B cell (primary cell): ENCODE measurements at regions not wholly inside any gene's neighbourhood (a gene's known extent, or its start where the extent isn't known, plus 50 kb on each side); places are given as distances from the start of the nearest gene placed in this dataset.

ENCODE experiments used
- ATAC-seq: fragments of 200-7000 bp; cut with Tn5 transposase; one replicate; pipeline ENCODE4 v1.10.0; 2021; ENCODE audit warnings: low read depth, mild to moderate bottlenecking, moderate number of reproducible peaks, moderate library complexity
- CTCF ChIA-PET: fragments of 350-600 bp; sonication (Branson Sonifier 250); formaldehyde crosslinking; loops from one replicate; lab custom pipeline; 2021; ENCODE audit warnings: antibody characterized with exemption, inconsistent platforms; lab: Charles Lee
- POLR2A ChIA-PET: fragments of 350-600 bp; sonication (Branson Sonifier 250); formaldehyde crosslinking; loops from one replicate; lab custom pipeline; 2021; ENCODE audit warnings: antibody characterized with exemption; lab: Charles Lee
- DNase-seq: peaks from one replicate; pipeline ENCODE4 v3.0.0; 2013
- H2AFZ ChIP-seq: 2 replicates; pipeline ENCODE4 v1.6.1; 2012; ENCODE audit warnings: mild to moderate bottlenecking, low read depth, low read length; ENCODE audit not compliant: insufficient read depth, poor library complexity, severe bottlenecking
- H3K27ac ChIP-seq, 2 donors: 1 replicate in 1 of 2; 2 replicates in 1 of 2; pipeline ENCODE4 v1.5.1; 2012 to 2013; ENCODE audit warnings: low read length in 2 of 2, mild to moderate bottlenecking in 2 of 2, moderate library complexity in 1 of 2
- H3K27me3 ChIP-seq, 4 experiments: fragments of 200-600 bp in 1 of 4; sonication (generic) in 1 of 4; replicated peaks in 1 of 4; 1 replicate in 2 of 4; 2 replicates in 2 of 4; pipeline versions ENCODE4 v1.6.1 to v1.7.0; 2013 to 2016; ENCODE audit warnings: low read length in 3 of 4, mild to moderate bottlenecking in 2 of 4, mixed read lengths in 1 of 4, moderate library complexity in 1 of 4; ENCODE audit not compliant: insufficient read depth in 4 of 4, control insufficient read depth in 3 of 4; ENCODE audit errors: control extremely low read depth in 1 of 4
- H3K36me3 ChIP-seq, 2 experiments: replicated peaks in 1 of 2; 1 replicate in 1 of 2; 2 replicates in 1 of 2; pipeline versions ENCODE4 v1.6.1 to v1.7.1; 2013; ENCODE audit warnings: low read length in 1 of 2; ENCODE audit not compliant: insufficient read depth in 2 of 2, control insufficient read depth in 1 of 2; ENCODE audit errors: control extremely low read depth in 1 of 2, extremely low read depth in 1 of 2
- H3K4me1 ChIP-seq, 2 donors: fragments of 200-600 bp in 1 of 2; sonication (generic) in 1 of 2; 1 replicate in 1 of 2; 2 replicates in 1 of 2; pipeline versions ENCODE4 v1.5.1 to v1.6.1; 2013 to 2017; ENCODE audit warnings: low read length in 2 of 2; ENCODE audit not compliant: control insufficient read depth in 2 of 2, insufficient read depth in 2 of 2
- H3K4me2 ChIP-seq: replicated peaks from 2 replicates; pipeline ENCODE3; 2012; ENCODE audit warnings: mild to moderate bottlenecking, low read depth, low read length; ENCODE audit not compliant: poor library complexity, severe bottlenecking
- H3K4me3 ChIP-seq, 5 experiments: fragments of 200-600 bp in 1 of 5; sonication (generic) in 1 of 5; 1 replicate in 3 of 5; 2 replicates in 2 of 5; pipeline versions ENCODE4 v1.5.1 to v1.7.0; 2011 to 2016; ENCODE audit warnings: low read length in 4 of 5, mild to moderate bottlenecking in 4 of 5, low read depth in 2 of 5, control low read depth in 1 of 5, moderate library complexity in 1 of 5; ENCODE audit not compliant: insufficient read depth in 1 of 5; ENCODE audit errors: control extremely low read depth in 1 of 5, extremely low read depth in 1 of 5
- H3K79me2 ChIP-seq: fragments of 200-600 bp; sonication (generic); one replicate; pipeline ENCODE4 v1.6.0; 2016; ENCODE audit warnings: low read length; ENCODE audit not compliant: control insufficient read depth, insufficient read depth
- H3K9ac ChIP-seq: fragments of 200-600 bp; sonication (generic); 2 replicates; pipeline ENCODE4 v1.6.1; 2017; ENCODE audit warnings: mild to moderate bottlenecking, low read length, moderate library complexity
- H3K9me3 ChIP-seq, 3 donors: one replicate each; pipeline versions ENCODE4 v1.6.1 to v1.7.1; 2013; ENCODE audit warnings: low read length in 2 of 3; ENCODE audit not compliant: control insufficient read depth in 2 of 3, insufficient read depth in 1 of 3; ENCODE audit errors: control extremely low read depth in 1 of 3
- H4K20me1 ChIP-seq: 2 replicates; pipeline ENCODE4 v1.6.0; 2012; ENCODE audit warnings: mild to moderate bottlenecking, low read length; ENCODE audit not compliant: insufficient read depth, control insufficient read depth, poor library complexity, severe bottlenecking
- H3K27ac Mint-ChIP-seq: one replicate; pipeline ENCODE4 v1.8.0; 2021; ENCODE audit warnings: mixed read lengths
- H3K27me3 Mint-ChIP-seq: one replicate; pipeline ENCODE4 v1.8.0; 2021; ENCODE audit warnings: mixed read lengths
- H3K4me1 Mint-ChIP-seq: one replicate; pipeline ENCODE4 v1.8.0; 2021; ENCODE audit warnings: mixed read lengths
- H3K4me3 Mint-ChIP-seq: one replicate; pipeline ENCODE4 v1.8.0; 2021; ENCODE audit warnings: mixed read lengths
- H3K9me3 Mint-ChIP-seq: one replicate; pipeline ENCODE4 v1.8.0; 2022; ENCODE audit warnings: mixed read lengths; ENCODE audit not compliant: insufficient read depth
- EZH2 ChIP-seq: IDR thresholded peaks from 2 replicates; pipeline ENCODE4 v1.6.1; 2012; ENCODE audit warnings: borderline replicate concordance, low read depth, mild to moderate bottlenecking, moderate library complexity, low read length; ENCODE audit not compliant: insufficient read depth, poor library complexity, severe bottlenecking
- WGBS: methylation state at CpG from one replicate; pipeline ENCODE4 v1.1.5; 2013; ENCODE audit warnings: missing lambda C conversion rate; ENCODE audit not compliant: insufficient coverage; 5-methylcytosine and 5-hydroxymethylcytosine counted together
- intact Hi-C: fragments of 100-400 bp; cut with micrococcal nuclease; formaldehyde crosslinking; loops from one replicate; pipeline ENCODE4 v1.10.0; 2022
- TF ChIP-seq, protein P1 (sequence below): fragments of 200-600 bp; IDR thresholded peaks from one replicate; pipeline ENCODE4 v1.8.0; 2022; ENCODE audit warnings: antibody characterized with exemption, mild to moderate bottlenecking

DNA sequence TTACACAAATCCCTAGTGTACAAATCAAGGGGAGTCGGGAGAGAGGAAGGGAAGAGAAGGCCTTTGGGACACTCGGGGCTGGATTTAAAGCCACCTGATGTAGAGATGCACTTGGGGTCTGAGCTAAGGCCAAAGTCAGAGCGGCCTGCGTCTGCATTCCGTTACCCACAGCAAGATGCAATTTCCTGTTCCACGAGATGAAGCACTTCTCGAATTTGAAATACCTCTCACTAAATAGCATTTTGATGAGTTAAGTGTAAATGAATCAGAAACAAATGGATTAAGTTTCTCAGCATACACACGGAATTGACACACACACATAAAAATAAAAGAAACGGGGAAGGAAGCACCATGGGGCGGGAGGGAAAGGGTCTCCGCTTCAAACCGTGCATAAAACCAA lies 386.0 kb downstream of the SOX9 start:
- Mint-ChIP-seq H3K4me3 (no peak overlapping the region), H3K27me3 (no peaks in the 10 kb centered on the region), H3K4me1 (peaks cover 7% of the 10 kb centered on the region), H3K27ac (no peak overlapping the region), H3K9me3 (peaks cover 4% of the 10 kb centered on the region)
- ChIA-PET POLR2A (no interaction called here), CTCF (no interaction called here)
- Histone ChIP-seq H4K20me1 (no peaks in the 10 kb centered on the region), H3K36me3 (no peaks in the 10 kb centered on the region), H2AFZ (no peak overlapping the region), H3K27ac (no peak overlapping the region), H3K4me1 (no peaks in the 10 kb centered on the region), H3K9me3 (peaks cover 0 to under 1% (median 0%) of the 10 kb centered on the region in 3 donors), H3K4me3 (no peak overlapping the region), H3K9ac (no peak overlapping the region), H3K27me3 (no peaks in the 10 kb centered on the region), H3K79me2 (no peaks in the 10 kb centered on the region), H3K4me2 (no peak overlapping the region)
- 82% methylated on average over 2 of the region's 12 CpGs for WGBS
- DNase-seq, result no peak
- TF ChIP-seq, protein P1, sequence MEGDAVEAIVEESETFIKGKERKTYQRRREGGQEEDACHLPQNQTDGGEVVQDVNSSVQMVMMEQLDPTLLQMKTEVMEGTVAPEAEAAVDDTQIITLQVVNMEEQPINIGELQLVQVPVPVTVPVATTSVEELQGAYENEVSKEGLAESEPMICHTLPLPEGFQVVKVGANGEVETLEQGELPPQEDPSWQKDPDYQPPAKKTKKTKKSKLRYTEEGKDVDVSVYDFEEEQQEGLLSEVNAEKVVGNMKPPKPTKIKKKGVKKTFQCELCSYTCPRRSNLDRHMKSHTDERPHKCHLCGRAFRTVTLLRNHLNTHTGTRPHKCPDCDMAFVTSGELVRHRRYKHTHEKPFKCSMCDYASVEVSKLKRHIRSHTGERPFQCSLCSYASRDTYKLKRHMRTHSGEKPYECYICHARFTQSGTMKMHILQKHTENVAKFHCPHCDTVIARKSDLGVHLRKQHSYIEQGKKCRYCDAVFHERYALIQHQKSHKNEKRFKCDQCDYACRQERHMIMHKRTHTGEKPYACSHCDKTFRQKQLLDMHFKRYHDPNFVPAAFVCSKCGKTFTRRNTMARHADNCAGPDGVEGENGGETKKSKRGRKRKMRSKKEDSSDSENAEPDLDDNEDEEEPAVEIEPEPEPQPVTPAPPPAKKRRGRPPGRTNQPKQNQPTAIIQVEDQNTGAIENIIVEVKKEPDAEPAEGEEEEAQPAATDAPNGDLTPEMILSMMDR, result no peak
- TF ChIP-seq EZH2, result no peak
- intact Hi-C loops, result no loop called here
- no peak for ATAC-seq

DNA sequence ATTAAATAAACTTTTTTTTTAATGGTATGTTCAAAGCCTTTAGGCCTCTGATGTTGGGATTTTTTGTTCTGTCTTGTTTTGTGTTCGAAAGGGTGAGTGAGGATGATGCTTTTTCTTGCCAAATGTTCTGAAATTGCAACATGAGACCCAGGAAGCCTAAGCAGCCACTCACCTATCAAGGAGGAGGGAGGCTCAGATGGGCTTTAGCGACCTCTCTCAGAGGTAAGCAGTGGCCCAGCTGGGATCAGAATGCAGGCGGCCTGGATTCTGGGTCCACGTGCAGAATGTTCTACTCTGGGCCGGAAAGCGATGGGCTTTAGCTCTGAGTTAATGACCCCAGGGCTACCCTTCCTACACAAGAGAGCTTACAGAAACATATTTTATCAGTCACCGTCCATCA lies 386.6 kb downstream of the SOX9 start:
- no peaks in the 10 kb centered on the region for H3K9me3 ChIP-seq
- H3K27me3 Mint-ChIP-seq, result no peaks in the 10 kb centered on the region
- H3K9me3 Mint-ChIP-seq, result peaks cover 4% of the 10 kb centered on the region
- peaks cover 7% of the 10 kb centered on the region for H3K4me1 Mint-ChIP-seq
- no peak for TF ChIP-seq EZH2
- TF ChIP-seq, protein P1, result no peak
- ATAC-seq, result no peak
- H2AFZ ChIP-seq, result no peak overlapping the region
- ChIA-PET POLR2A (no interaction called here), CTCF (no interaction called here)
- H3K4me1 ChIP-seq, result no peaks in the 10 kb centered on the region
- H3K4me3 Mint-ChIP-seq, result no peak overlapping the region
- no peaks in the 10 kb centered on the region for H3K27me3 ChIP-seq
- H3K9ac ChIP-seq, result no peak overlapping the region
- DNase-seq, result no peak
- no peak overlapping the region for H3K27ac ChIP-seq
- H3K27ac Mint-ChIP-seq, result no peak overlapping the region
- H3K4me3 ChIP-seq, result no peak overlapping the region
- intact Hi-C loops, result no loop called here
- no peaks in the 10 kb centered on the region for H3K36me3 ChIP-seq
- H4K20me1 ChIP-seq, result no peaks in the 10 kb centered on the region
- no peaks in the 10 kb centered on the region for H3K79me2 ChIP-seq
- WGBS, result 91% methylated on average over 4 of the region's 7 CpGs
- H3K4me2 ChIP-seq, result no peak overlapping the region
